H1 (cell line): ENCODE measurements at regions not wholly inside any gene's neighbourhood (a gene's known extent, or its start where the extent isn't known, plus 50 kb on each side); places are given as distances from the start of the nearest gene placed in this dataset.

ENCODE experiments used
- CTCF ChIA-PET: fragments of 300-600 bp; sonication (Branson Sonifier 250); formaldehyde crosslinking; loops from one replicate; lab custom pipeline; 2021; ENCODE audit not compliant: partially characterized antibody; lab: Charles Lee
- POLR2A ChIA-PET: fragments of 300-600 bp; sonication (Branson Sonifier 250); formaldehyde crosslinking; loops from one replicate; lab custom pipeline; 2021; ENCODE audit warnings: inconsistent platforms; ENCODE audit not compliant: partially characterized antibody; lab: Charles Lee
- DNase-seq, 2 experiments: peaks; one replicate each; pipeline versions ENCODE4 v3.0.0 to v3.0.0-alpha.2; 2010 to 2022; ENCODE audit warnings: low spot score in 2 of 2, low read depth in 1 of 2, mixed read lengths in 1 of 2
- FAIRE-seq: peaks from 2 replicates; lab custom pipeline; 2011; peaks lifted over from hg19 to GRCh38; lab: Jason Lieb, UNC
- H2AFZ ChIP-seq: 2 replicates; pipeline ENCODE4 v1.8.1; 2012; ENCODE audit warnings: low read length, inconsistent platforms
- H2AK5ac ChIP-seq: 2 replicates; pipeline ENCODE4 v1.6.1; 2013; ENCODE audit warnings: low read depth, low read length
- H2BK120ac ChIP-seq: replicated peaks from 2 replicates; pipeline ENCODE3; 2013; ENCODE audit warnings: low read depth, low read length, inconsistent platforms
- H2BK12ac ChIP-seq: 2 replicates; pipeline ENCODE4 v1.6.1; 2013; ENCODE audit warnings: low read depth, low read length
- H2BK15ac ChIP-seq: 2 replicates; pipeline ENCODE4 v1.6.1; 2013; ENCODE audit warnings: low read length
- H2BK20ac ChIP-seq: 2 replicates; pipeline ENCODE4 v1.6.1; 2013; ENCODE audit warnings: low read length
- H2BK5ac ChIP-seq: 2 replicates; pipeline ENCODE4 v1.6.1; 2013; ENCODE audit warnings: low read depth, low read length
- H3K14ac ChIP-seq: 2 replicates; pipeline ENCODE4 v1.6.1; 2013; ENCODE audit warnings: inconsistent platforms; ENCODE audit not compliant: insufficient read length
- H3K18ac ChIP-seq: 2 replicates; pipeline ENCODE4 v1.6.1; 2013; ENCODE audit warnings: low read length; ENCODE audit errors: extremely low read depth
- H3K23ac ChIP-seq: 2 replicates; pipeline ENCODE4 v1.6.1; 2013; ENCODE audit warnings: inconsistent platforms; ENCODE audit not compliant: insufficient read length
- H3K23me2 ChIP-seq: 2 replicates; pipeline ENCODE4 v1.6.1; 2013; ENCODE audit warnings: low read depth, low read length
- H3K27ac ChIP-seq: 2 replicates; pipeline ENCODE4 v1.6.1; 2011; ENCODE audit warnings: low read depth, low read length, inconsistent platforms
- H3K27me3 ChIP-seq, 4 experiments: replicated peaks in 1 of 4; 1 replicate in 1 of 4; 2 replicates in 3 of 4; pipeline versions ENCODE4 v1.6.1 to v1.8.1; 2011 to 2013; ENCODE audit warnings: low read length in 3 of 4, mild to moderate bottlenecking in 3 of 4, inconsistent platforms in 2 of 4, mixed read lengths in 2 of 4, moderate library complexity in 1 of 4; ENCODE audit not compliant: control insufficient read depth in 3 of 4, insufficient read depth in 3 of 4; ENCODE audit errors: extremely low read depth in 1 of 4
- H3K36me3 ChIP-seq, 4 experiments: 2 replicates each; pipeline versions ENCODE4 v1.6.1 to v1.8.1; 2011 to 2013; ENCODE audit warnings: mild to moderate bottlenecking in 4 of 4, low read length in 3 of 4, moderate library complexity in 2 of 4, control low read depth in 1 of 4, inconsistent platforms in 1 of 4; ENCODE audit not compliant: insufficient read depth in 4 of 4, control insufficient read depth in 2 of 4
- H3K4ac ChIP-seq: replicated peaks from 2 replicates; pipeline ENCODE3; 2013; ENCODE audit warnings: low read length, low read depth, mixed read lengths, inconsistent platforms; ENCODE audit not compliant: insufficient read length
- H3K4me1 ChIP-seq, 4 experiments: replicated peaks in 1 of 4; 1 replicate in 1 of 4; 2 replicates in 3 of 4; pipeline versions ENCODE4 v1.6.1 to v1.8.1; 2011 to 2013; ENCODE audit warnings: low read length in 3 of 4, inconsistent platforms in 2 of 4, mixed read lengths in 1 of 4; ENCODE audit not compliant: insufficient read depth in 4 of 4, control insufficient read depth in 3 of 4
- H3K4me2 ChIP-seq, 2 experiments: 2 replicates each; pipeline versions ENCODE4 v1.6.1 to v1.8.1; 2011 to 2013; ENCODE audit warnings: low read depth in 2 of 2, low read length in 2 of 2, control low read depth in 1 of 2, inconsistent platforms in 1 of 2, mild to moderate bottlenecking in 1 of 2; ENCODE audit not compliant: insufficient read depth in 1 of 2
- H3K4me3 ChIP-seq, 4 experiments: fragments of 200-600, 300-600 bp in 1 of 4; sonication (generic), shearing (Covaris generic), sonication (Bioruptor Twin) in 1 of 4; 2 replicates each; pipeline versions ENCODE4 v1.5.1 to v1.8.1; 2011 to 2016; ENCODE audit warnings: low read length in 4 of 4, low read depth in 3 of 4, control low read depth in 2 of 4, inconsistent platforms in 2 of 4, mild to moderate bottlenecking in 2 of 4, mixed read lengths in 1 of 4, moderate library complexity in 1 of 4; ENCODE audit not compliant: insufficient read depth in 2 of 4; ENCODE audit errors: extremely low read depth in 1 of 4
- H3K56ac ChIP-seq: replicated peaks from 2 replicates; pipeline ENCODE3; 2013; ENCODE audit warnings: low read depth, mild to moderate bottlenecking, mixed read lengths, low read length, inconsistent platforms; ENCODE audit not compliant: insufficient read length
- H3K79me1 ChIP-seq: 2 replicates; pipeline ENCODE4 v1.6.1; 2013; ENCODE audit warnings: low read depth, low read length, control low read depth
- H3K79me2 ChIP-seq, 2 experiments: 2 replicates each; pipeline versions ENCODE4 v1.6.1 to v1.8.1; 2012 to 2013; ENCODE audit warnings: low read length in 2 of 2, mild to moderate bottlenecking in 2 of 2, inconsistent platforms in 1 of 2; ENCODE audit not compliant: insufficient read depth in 2 of 2, control insufficient read depth in 1 of 2
- H3K9ac ChIP-seq, 4 experiments: replicated peaks in 1 of 4; 1 replicate in 1 of 4; 2 replicates in 3 of 4; pipeline versions ENCODE4 v1.6.1 to v1.8.1; 2011 to 2013; ENCODE audit warnings: low read depth in 3 of 4, low read length in 3 of 4, control low read depth in 2 of 4, mild to moderate bottlenecking in 2 of 4, moderate library complexity in 2 of 4, inconsistent platforms in 1 of 4; ENCODE audit errors: extremely low read depth in 1 of 4
- H3K9me3 ChIP-seq, 2 experiments: 2 replicates each; pipeline versions ENCODE4 v1.6.1 to v1.8.1; 2012 to 2013; ENCODE audit warnings: mild to moderate bottlenecking in 2 of 2, moderate library complexity in 2 of 2, control low read depth in 1 of 2, inconsistent platforms in 1 of 2, low read depth in 1 of 2, low read length in 1 of 2, mixed read lengths in 1 of 2; ENCODE audit not compliant: insufficient read depth in 2 of 2
- H4K20me1 ChIP-seq, 2 experiments: replicated peaks in 1 of 2; 2 replicates each; pipeline versions ENCODE3 to v1.8.1; 2011 to 2013; ENCODE audit warnings: inconsistent platforms in 2 of 2, low read length in 2 of 2, mild to moderate bottlenecking in 1 of 2; ENCODE audit not compliant: insufficient read depth in 2 of 2, control insufficient read depth in 1 of 2
- H4K5ac ChIP-seq: 2 replicates; pipeline ENCODE4 v1.6.1; 2013; ENCODE audit warnings: low read length, low read depth, mixed read lengths, inconsistent platforms; ENCODE audit not compliant: insufficient read length
- H4K8ac ChIP-seq: 2 replicates; pipeline ENCODE4 v1.8.0; 2013; ENCODE audit warnings: mild to moderate bottlenecking, moderate library complexity, low read length, inconsistent platforms; ENCODE audit not compliant: insufficient read depth; ENCODE audit errors: extremely low read depth
- H4K91ac ChIP-seq: replicated peaks from 2 replicates; pipeline ENCODE3; 2013; ENCODE audit warnings: low read length, mixed read lengths, inconsistent platforms; ENCODE audit not compliant: insufficient read length
- CEBPB ChIP-seq: IDR thresholded peaks from 2 replicates; pipeline ENCODE4 v1.6.1; 2012; ENCODE audit warnings: low read depth, low read length
- CHD1 ChIP-seq: IDR thresholded peaks from 2 replicates; pipeline ENCODE4 v1.6.1; 2012; ENCODE audit warnings: low read depth, low read length, improper control_type of control experiment
- GABPA ChIP-seq: IDR thresholded peaks from 2 replicates; pipeline ENCODE4 v1.6.1; 2011; ENCODE audit warnings: mild to moderate bottlenecking, low read length, moderate library complexity, borderline replicate concordance; ENCODE audit not compliant: insufficient read depth
- HDAC2 ChIP-seq, 2 experiments: fragments of 300-600 bp in 1 of 2; sonication (generic) in 1 of 2; IDR thresholded peaks; 2 replicates each; pipeline ENCODE4 v1.6.1; 2011 to 2012; ENCODE audit warnings: low read depth in 2 of 2, low read length in 2 of 2, mild to moderate bottlenecking in 2 of 2, moderate library complexity in 2 of 2, borderline replicate concordance in 1 of 2, inconsistent platforms in 1 of 2
- NRF1 ChIP-seq: IDR thresholded peaks from 2 replicates; pipeline ENCODE4 v1.6.1; 2011; ENCODE audit warnings: mild to moderate bottlenecking, low read depth, low read length, improper control_type of control experiment
- RFX5 ChIP-seq: IDR thresholded peaks from 2 replicates; pipeline ENCODE4 v1.6.1; 2011; ENCODE audit warnings: low read depth, low read length, improper control_type of control experiment, borderline replicate concordance
- SIN3A ChIP-seq, 2 experiments: IDR thresholded peaks in 1 of 2; conservative IDR thresholded peaks in 1 of 2; 2 replicates each; pipeline ENCODE4 v1.6.1; 2011 to 2012; ENCODE audit warnings: low read length in 2 of 2, improper control_type of control experiment in 1 of 2, low read depth in 1 of 2, mild to moderate bottlenecking in 1 of 2
- SIX5 ChIP-seq: IDR thresholded peaks from 2 replicates; pipeline ENCODE4 v1.6.1; 2011; ENCODE audit warnings: mild to moderate bottlenecking, low read depth, low read length
- TAF1 ChIP-seq: IDR thresholded peaks from 2 replicates; pipeline ENCODE4 v1.6.1; 2011; ENCODE audit warnings: mild to moderate bottlenecking, low read depth, low read length
- ZNF274 ChIP-seq: IDR thresholded peaks from 2 replicates; pipeline ENCODE4 v1.7.0; 2012; ENCODE audit warnings: low read length, borderline replicate concordance; ENCODE audit errors: extremely low read depth
- WGBS, 2 experiments: shearing (Covaris generic) in 1 of 2; methylation state at CpG; one replicate each; pipeline versions ENCODE4 v1.1.6 to v1.1.7; 2013 to 2015; ENCODE audit warnings: low lambda C conversion rate in 2 of 2, mixed read lengths in 2 of 2, inconsistent platforms in 1 of 2, low coverage in 1 of 2, missing lambda C conversion rate in 1 of 2; ENCODE audit not compliant: insufficient replicate concordance in 2 of 2, insufficient coverage in 1 of 2, insufficient read length in 1 of 2; ENCODE audit errors: extremely low coverage in 1 of 2, missing lambda C conversion rate in 1 of 2; 5-methylcytosine and 5-hydroxymethylcytosine counted together

- no peak overlapping the region for H3K9ac ChIP-seq
- H2AK5ac ChIP-seq, result no peak overlapping the region
- DNase-seq, result no peak
- H3K27ac ChIP-seq, result no peak overlapping the region
- no peak overlapping the region for H3K56ac ChIP-seq
- H3K18ac ChIP-seq, result no peak overlapping the region
- no peak overlapping the region for H2BK120ac ChIP-seq
- peaks cover 0 to 5% (median 2%) of the 10 kb centered on the region in 4 experiments; a peak in 4 of 7 replicates for H3K4me1 ChIP-seq
- H2AFZ ChIP-seq, result no peak overlapping the region
- no peaks in the 10 kb centered on the region for H3K36me3 ChIP-seq
- no peaks in the 10 kb centered on the region for H3K23me2 ChIP-seq
- no peak overlapping the region for H3K4me3 ChIP-seq
- no peaks in the 10 kb centered on the region for H4K20me1 ChIP-seq
- no peak overlapping the region for H2BK5ac ChIP-seq
- no peak overlapping the region for H4K91ac ChIP-seq
- H3K23ac ChIP-seq, result no peak overlapping the region
- ChIA-PET CTCF (no interaction called here), POLR2A (no interaction called here)
- H4K8ac ChIP-seq, result no peak overlapping the region
- 85% methylated on average over 4 of the region's 4 CpGs; no CpG with 5 or more reads in 1 of the 2 experiments for WGBS, 2 experiments
- H3K4ac ChIP-seq, result no peak overlapping the region
- H3K79me2 ChIP-seq, result no peaks in the 10 kb centered on the region; a peak in 1 of 4 replicates
- no peaks in the 10 kb centered on the region for H3K9me3 ChIP-seq
- no peak overlapping the region for H2BK20ac ChIP-seq
- TF ChIP-seq GABPA (no peak), NRF1 (no peak), HDAC2 (IDR thresholded peaks at IDR 0.05; ENCODE audit: borderline replicate concordance in 1 of 2, low read depth in 2 of 2, low read length in 2 of 2) (no peak), RFX5 (no peak), ZNF274 (no peak), SIX5 (no peak), CHD1 (no peak), CEBPB (no peak), SIN3A (conservative IDR thresholded peaks at IDR 0.05 in 1 of 2, IDR thresholded peaks at IDR 0.05 in 1 of 2; ENCODE audit: low read depth in 1 of 2, low read length in 2 of 2) (no peak), TAF1 (no peak)
- no peak for FAIRE-seq
- no peak overlapping the region for H3K4me2 ChIP-seq
- H2BK15ac ChIP-seq, result no peak overlapping the region
- no peak overlapping the region for H2BK12ac ChIP-seq
- no peak overlapping the region for H3K14ac ChIP-seq
- no peak overlapping the region for H4K5ac ChIP-seq
- no peaks in the 10 kb centered on the region for H3K79me1 ChIP-seq
- H3K27me3 ChIP-seq, result no peaks in the 10 kb centered on the region
These were observed 73.3 kb downstream of the TANC2 start for GRCh38 chr17:63039342-63039741.
